ENCODE measurements at regions not wholly inside any gene's neighbourhood (a gene's known extent, or its start where the extent isn't known, plus 50 kb on each side); places are given as distances from the start of the nearest gene placed in this dataset.

- DNase-seq (ENCODE audit: low spot score) = no peak
- Histone ChIP-seq H3K36me3 (replicated peaks; ENCODE audit: insufficient read depth, low read depth) (no peaks in the 10 kb centered on the region), H4K20me1 (ENCODE audit: insufficient read depth, poor library complexity, severe bottlenecking) (no peaks in the 10 kb centered on the region), H3K9me2 (replicated peaks; ENCODE audit: insufficient read depth) (no peaks in the 10 kb centered on the region), H3K9me3 (ENCODE audit: low read depth) (no peaks in the 10 kb centered on the region), H3K4me3 (no peak overlapping the region), H2AFZ (no peak overlapping the region), H3K4me2 (no peak overlapping the region), H3K27me3 (no peaks in the 10 kb centered on the region), H3K79me2 (no peaks in the 10 kb centered on the region), H3K4me1 (ENCODE audit: insufficient read depth) (no peaks in the 10 kb centered on the region), H3K27ac (no peak overlapping the region)
- WGBS (ENCODE audit: low lambda C conversion rate, missing lambda C conversion rate) = 94% methylated on average over 8 of the region's 8 CpGs
- TF ChIP-seq EZH2phosphoT487 (IDR thresholded peaks at IDR 0.05; ENCODE audit: low read depth, severe bottlenecking, unreplicated experiment) (no peak), EZH2 (IDR thresholded peaks at IDR 0.05; ENCODE audit: borderline replicate concordance) (no peak)
- TF ChIP-seq, protein P1, sequence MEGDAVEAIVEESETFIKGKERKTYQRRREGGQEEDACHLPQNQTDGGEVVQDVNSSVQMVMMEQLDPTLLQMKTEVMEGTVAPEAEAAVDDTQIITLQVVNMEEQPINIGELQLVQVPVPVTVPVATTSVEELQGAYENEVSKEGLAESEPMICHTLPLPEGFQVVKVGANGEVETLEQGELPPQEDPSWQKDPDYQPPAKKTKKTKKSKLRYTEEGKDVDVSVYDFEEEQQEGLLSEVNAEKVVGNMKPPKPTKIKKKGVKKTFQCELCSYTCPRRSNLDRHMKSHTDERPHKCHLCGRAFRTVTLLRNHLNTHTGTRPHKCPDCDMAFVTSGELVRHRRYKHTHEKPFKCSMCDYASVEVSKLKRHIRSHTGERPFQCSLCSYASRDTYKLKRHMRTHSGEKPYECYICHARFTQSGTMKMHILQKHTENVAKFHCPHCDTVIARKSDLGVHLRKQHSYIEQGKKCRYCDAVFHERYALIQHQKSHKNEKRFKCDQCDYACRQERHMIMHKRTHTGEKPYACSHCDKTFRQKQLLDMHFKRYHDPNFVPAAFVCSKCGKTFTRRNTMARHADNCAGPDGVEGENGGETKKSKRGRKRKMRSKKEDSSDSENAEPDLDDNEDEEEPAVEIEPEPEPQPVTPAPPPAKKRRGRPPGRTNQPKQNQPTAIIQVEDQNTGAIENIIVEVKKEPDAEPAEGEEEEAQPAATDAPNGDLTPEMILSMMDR (IDR thresholded peaks at IDR 0.05; ENCODE audit: poor library complexity) = no peak
Observed at GRCh38 chr11:112310848-112311247, 50.2 kb upstream of the PLET1 start.

DNA sequence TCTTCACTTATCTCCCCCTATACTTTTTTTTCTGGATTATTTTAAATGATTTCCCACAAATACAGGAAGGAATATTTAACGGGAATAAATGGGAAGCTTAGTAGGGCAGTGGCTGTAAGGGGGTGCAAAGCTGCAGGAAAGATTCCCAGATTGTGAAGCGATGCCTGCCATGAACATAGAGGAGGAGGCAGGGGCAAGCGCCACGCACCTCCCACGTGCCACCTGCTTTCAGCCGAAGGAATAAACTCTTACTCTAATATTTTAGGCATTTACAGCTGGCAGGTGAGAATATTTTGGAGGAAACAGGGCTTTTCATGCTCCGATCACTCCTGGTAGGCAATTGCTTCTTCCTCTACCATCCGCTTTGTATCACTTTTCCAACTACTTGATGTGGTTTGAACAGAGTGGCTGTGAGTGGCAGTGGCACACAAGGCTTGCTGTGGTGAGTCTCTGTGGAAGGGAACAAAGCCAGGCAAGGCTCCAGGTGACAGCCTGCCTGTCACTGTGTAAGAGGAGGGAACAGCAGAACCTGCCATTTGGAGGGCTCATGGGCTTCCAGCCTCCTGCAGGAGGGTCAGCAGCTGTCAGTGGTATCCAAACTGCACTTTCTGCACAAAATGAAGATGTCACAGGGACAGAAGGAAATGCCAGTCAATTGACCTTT lies 54.5 kb upstream of the PLET1 start:
- H3K79me2 ChIP-seq = no peaks in the 10 kb centered on the region
- no peak overlapping the region for H2AFZ ChIP-seq
- no peaks in the 10 kb centered on the region for H3K27me3 ChIP-seq
- H3K4me2 ChIP-seq = no peak overlapping the region
- peaks cover 6% of the 10 kb centered on the region for H3K4me1 ChIP-seq (ENCODE audit: insufficient read depth)
- no peak for DNase-seq (ENCODE audit: low spot score)
- no peak for TF ChIP-seq EZH2phosphoT487 (IDR thresholded peaks at IDR 0.05; ENCODE audit: low read depth, severe bottlenecking, unreplicated experiment)
- TF ChIP-seq, protein P1 (IDR thresholded peaks at IDR 0.05; ENCODE audit: poor library complexity) = no peak
- TF ChIP-seq EZH2 (IDR thresholded peaks at IDR 0.05; ENCODE audit: borderline replicate concordance) = no peak
- no peak overlapping the region for H3K4me3 ChIP-seq
- H3K36me3 ChIP-seq (replicated peaks; ENCODE audit: insufficient read depth, low read depth) = no peaks in the 10 kb centered on the region
- WGBS (ENCODE audit: low lambda C conversion rate, missing lambda C conversion rate) = 97% methylated on average over 8 of the region's 8 CpGs
- H4K20me1 ChIP-seq (ENCODE audit: insufficient read depth, poor library complexity, severe bottlenecking) = no peaks in the 10 kb centered on the region
- H3K9me3 ChIP-seq (ENCODE audit: low read depth) = no peaks in the 10 kb centered on the region
- H3K9me2 ChIP-seq (replicated peaks; ENCODE audit: insufficient read depth) = no peaks in the 10 kb centered on the region
- no peak overlapping the region for H3K27ac ChIP-seq

GRCh38 chr11:112315861-112316739 lies 55.4 kb upstream of the PLET1 start:
- H2AFZ ChIP-seq = no peak overlapping the region
- H3K27me3 ChIP-seq = no peaks in the 10 kb centered on the region
- no peak overlapping the region for H3K4me2 ChIP-seq
- no peaks in the 10 kb centered on the region for H3K36me3 ChIP-seq (replicated peaks; ENCODE audit: insufficient read depth, low read depth)
- H3K9me2 ChIP-seq (replicated peaks; ENCODE audit: insufficient read depth) = no peaks in the 10 kb centered on the region
- 91% methylated on average over 11 of the region's 11 CpGs for WGBS (ENCODE audit: low lambda C conversion rate, missing lambda C conversion rate)
- H3K27ac ChIP-seq = no peak overlapping the region
- H3K9me3 ChIP-seq (ENCODE audit: low read depth) = no peaks in the 10 kb centered on the region
- no peak overlapping the region for H3K4me3 ChIP-seq
- TF ChIP-seq EZH2 (IDR thresholded peaks at IDR 0.05; ENCODE audit: borderline replicate concordance) (no peak), EZH2phosphoT487 (IDR thresholded peaks at IDR 0.05; ENCODE audit: low read depth, severe bottlenecking, unreplicated experiment) (no peak)
- TF ChIP-seq, protein P1 (IDR thresholded peaks at IDR 0.05; ENCODE audit: poor library complexity) = no peak
- no peaks in the 10 kb centered on the region for H4K20me1 ChIP-seq (ENCODE audit: insufficient read depth, poor library complexity, severe bottlenecking)
- DNase-seq (ENCODE audit: low spot score) = no peak
- H3K79me2 ChIP-seq = no peaks in the 10 kb centered on the region
- peaks cover 14% of the 10 kb centered on the region for H3K4me1 ChIP-seq (ENCODE audit: insufficient read depth)

All from hepatocyte (in vitro differentiated cells).